Esophagus muscularis mucosa (tissue), 3 donors: ENCODE measurements at regions not wholly inside any gene's neighbourhood (a gene's known extent, or its start where the extent isn't known, plus 50 kb on each side); places are given as distances from the start of the nearest gene placed in this dataset.

Experiments used
- POLR2A ChIP-seq: fragments of 450-650 bp; IDR thresholded peaks from one replicate; pipeline ENCODE4 v1.6.1; 2017; ENCODE audit warnings: antibody characterized with exemption, moderate library complexity, mild to moderate bottlenecking, low read depth
- POLR2AphosphoS5 ChIP-seq, 2 donors: sonication (generic); formaldehyde crosslinking; IDR thresholded peaks; one replicate each; pipeline ENCODE4 v1.6.1; 2017; ENCODE audit warnings: antibody characterized with exemption in 2 of 2
- TF ChIP-seq, protein P1 (sequence below), 3 experiments: fragments of 200-600 bp in 2 of 3; fragments of 450-650 bp in 1 of 3; sonication (generic) in 2 of 3; IDR thresholded peaks; one replicate each; pipeline ENCODE4 v1.5.1; 2017 to 2019; ENCODE audit warnings: antibody characterized with exemption in 3 of 3, mild to moderate bottlenecking in 2 of 3, moderate library complexity in 1 of 3

DNA sequence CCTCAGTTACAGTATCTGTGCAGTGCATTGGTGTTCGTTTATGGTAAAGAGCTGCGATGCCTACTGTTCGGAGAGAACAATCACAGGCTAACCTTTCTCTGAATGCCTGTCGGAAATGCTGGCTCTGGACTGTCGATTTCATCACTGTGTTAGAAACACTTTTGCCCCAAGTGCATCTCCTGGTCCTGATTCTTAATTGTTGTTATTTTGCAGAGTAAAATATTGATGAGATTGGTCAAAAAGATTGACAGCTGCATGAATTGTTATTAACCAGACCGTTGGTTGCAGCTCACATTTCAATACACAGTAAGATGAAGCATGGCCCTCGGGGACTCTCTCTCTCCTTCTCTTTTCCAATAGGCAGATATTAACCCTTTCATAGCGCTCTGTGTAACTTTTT lies 557.4 kb upstream of the ADARB2 start:
- TF ChIP-seq, protein P1, sequence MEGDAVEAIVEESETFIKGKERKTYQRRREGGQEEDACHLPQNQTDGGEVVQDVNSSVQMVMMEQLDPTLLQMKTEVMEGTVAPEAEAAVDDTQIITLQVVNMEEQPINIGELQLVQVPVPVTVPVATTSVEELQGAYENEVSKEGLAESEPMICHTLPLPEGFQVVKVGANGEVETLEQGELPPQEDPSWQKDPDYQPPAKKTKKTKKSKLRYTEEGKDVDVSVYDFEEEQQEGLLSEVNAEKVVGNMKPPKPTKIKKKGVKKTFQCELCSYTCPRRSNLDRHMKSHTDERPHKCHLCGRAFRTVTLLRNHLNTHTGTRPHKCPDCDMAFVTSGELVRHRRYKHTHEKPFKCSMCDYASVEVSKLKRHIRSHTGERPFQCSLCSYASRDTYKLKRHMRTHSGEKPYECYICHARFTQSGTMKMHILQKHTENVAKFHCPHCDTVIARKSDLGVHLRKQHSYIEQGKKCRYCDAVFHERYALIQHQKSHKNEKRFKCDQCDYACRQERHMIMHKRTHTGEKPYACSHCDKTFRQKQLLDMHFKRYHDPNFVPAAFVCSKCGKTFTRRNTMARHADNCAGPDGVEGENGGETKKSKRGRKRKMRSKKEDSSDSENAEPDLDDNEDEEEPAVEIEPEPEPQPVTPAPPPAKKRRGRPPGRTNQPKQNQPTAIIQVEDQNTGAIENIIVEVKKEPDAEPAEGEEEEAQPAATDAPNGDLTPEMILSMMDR (IDR thresholded peaks at IDR 0.05) = no peak
- no peak for TF ChIP-seq POLR2AphosphoS5 (IDR thresholded peaks at IDR 0.05)
- TF ChIP-seq POLR2A = no peak
